NCI-H82 (cell line): ENCODE measurements at regions not wholly inside any gene's neighbourhood (a gene's known extent, or its start where the extent isn't known, plus 50 kb on each side); places are given as distances from the start of the nearest gene placed in this dataset.

Source experiments
- DNase-seq: peaks from one replicate; lab custom pipeline; 2025; lab: John Stamatoyannopoulos, UW

GRCh38 chr6:71481011-71481410, 192.4 kb downstream of the OGFRL1 start:
- no peak for DNase-seq

- DNase-seq, result no peak
Observed at GRCh38 chr6:71481801-71482200, 193.2 kb downstream of the OGFRL1 start.

- DNase-seq, result no peak
Observed at GRCh38 chr6:71482742-71483141, 194.1 kb downstream of the OGFRL1 start.

- DNase-seq, result no peak
Observed at GRCh38 chr6:71486461-71486860, 197.8 kb downstream of the OGFRL1 start.

GRCh38 chr6:71488186-71488585, 199.6 kb downstream of the OGFRL1 start:
- no peak for DNase-seq

GRCh38 chr6:71489736-71490135, 201.1 kb downstream of the OGFRL1 start:
- no peak for DNase-seq

- no peak for DNase-seq
Observed at GRCh38 chr6:71490876-71491275, 202.3 kb downstream of the OGFRL1 start.

- no peak for DNase-seq
Observed at GRCh38 chr6:71491844-71492243, 203.2 kb downstream of the OGFRL1 start.

GRCh38 chr6:71492668-71493067, 204.1 kb downstream of the OGFRL1 start:
- DNase-seq, result no peak

GRCh38 chr6:71496018-71496721, 207.6 kb downstream of the OGFRL1 start:
- no peak for DNase-seq

GRCh38 chr6:71496722-71497033, 208.1 kb downstream of the OGFRL1 start:
- no peak for DNase-seq

GRCh38 chr6:71498638-71499037, 210.0 kb downstream of the OGFRL1 start:
- no peak for DNase-seq

- DNase-seq, result no peak
Observed at GRCh38 chr6:71499667-71500066, 211.1 kb downstream of the OGFRL1 start.

GRCh38 chr6:71502168-71502567, 213.6 kb downstream of the OGFRL1 start:
- no peak for DNase-seq

- no peak for DNase-seq
Observed at GRCh38 chr6:71502956-71503355, 214.3 kb downstream of the OGFRL1 start.

- no peak for DNase-seq
Observed at GRCh38 chr6:71507183-71507582, 218.6 kb downstream of the OGFRL1 start.

GRCh38 chr6:71509191-71510005, 220.8 kb downstream of the OGFRL1 start:
- DNase-seq, result peak; percentile 4

- peak; percentile 49 for DNase-seq
Observed at GRCh38 chr6:71510057-71510713, 221.6 kb downstream of the OGFRL1 start.

- DNase-seq, result no peak
Observed at GRCh38 chr6:71510856-71511255, 222.2 kb downstream of the OGFRL1 start.

GRCh38 chr6:71512256-71512655, 223.6 kb downstream of the OGFRL1 start:
- no peak for DNase-seq

GRCh38 chr6:71513036-71513435, 224.4 kb downstream of the OGFRL1 start:
- no peak for DNase-seq

- DNase-seq, result no peak
Observed at GRCh38 chr6:71523548-71523947, 234.9 kb downstream of the OGFRL1 start.

GRCh38 chr6:71524201-71524600, 235.6 kb downstream of the OGFRL1 start:
- no peak for DNase-seq
